Stimulated activated CD4-positive, alpha-beta T cell treated with anti-CD3 and anti-CD28 coated beads, Interleukin-2, amount 100 ng/mL, for 4 hours (primary cell): ENCODE measurements at regions not wholly inside any gene's neighbourhood (a gene's known extent, or its start where the extent isn't known, plus 50 kb on each side); places are given as distances from the start of the nearest gene placed in this dataset.

Source experiments
- DNase-seq: peaks from one replicate; pipeline ENCODE4 v3.0.0-alpha.2; 2020; ENCODE audit warnings: low read depth

- no peak for DNase-seq
These were observed 94.3 kb upstream of the PFN2 start for GRCh38 chr3:150064971-150065370.

GRCh38 chr3:150063237-150063636 is 92.5 kb upstream of the PFN2 start:
- no peak for DNase-seq

DNA sequence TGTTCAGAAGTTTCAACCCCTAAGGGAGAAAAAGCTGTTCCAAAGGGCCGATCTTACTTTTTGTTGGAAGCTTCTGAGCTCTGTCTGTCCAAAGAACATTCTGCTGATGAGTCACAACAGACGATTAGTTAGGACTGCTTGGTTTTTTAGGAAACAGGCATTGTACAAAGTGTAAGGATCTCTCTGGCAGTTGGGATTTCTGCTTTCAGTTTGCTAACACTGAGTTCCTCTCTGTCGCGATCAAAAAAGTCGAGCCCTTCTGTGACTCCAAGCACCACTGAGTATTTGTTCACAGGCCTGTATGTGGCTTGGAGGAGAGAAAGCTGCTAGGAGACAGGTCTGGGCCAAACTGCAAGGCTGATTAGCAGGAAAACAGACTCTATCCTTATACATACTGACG is 91.8 kb upstream of the PFN2 start:
- DNase-seq, result no peak

- DNase-seq, result no peak
These were observed 90.8 kb upstream of the PFN2 start for GRCh38 chr3:150061288-150062024.

DNA sequence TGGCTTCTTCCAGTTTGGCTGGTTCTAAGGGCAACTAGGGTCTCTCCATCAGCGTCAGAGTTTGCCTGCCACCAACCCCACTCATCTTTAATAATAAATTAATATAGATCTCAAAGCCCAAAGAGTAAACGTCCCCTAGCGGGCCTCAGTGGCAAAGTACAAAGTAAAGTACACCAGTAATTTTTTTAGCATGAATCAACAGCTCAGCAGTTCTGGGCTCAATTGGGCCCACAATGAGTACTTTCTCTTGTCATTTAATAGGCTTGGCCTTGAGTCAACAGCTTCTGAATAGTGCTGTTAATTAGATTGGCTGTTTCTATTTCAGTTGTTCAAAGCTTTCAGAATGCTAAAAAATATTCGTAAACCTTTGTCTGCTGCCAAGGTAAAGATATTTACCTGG is 89.0 kb upstream of the PFN2 start:
- DNase-seq, result no peak

DNA sequence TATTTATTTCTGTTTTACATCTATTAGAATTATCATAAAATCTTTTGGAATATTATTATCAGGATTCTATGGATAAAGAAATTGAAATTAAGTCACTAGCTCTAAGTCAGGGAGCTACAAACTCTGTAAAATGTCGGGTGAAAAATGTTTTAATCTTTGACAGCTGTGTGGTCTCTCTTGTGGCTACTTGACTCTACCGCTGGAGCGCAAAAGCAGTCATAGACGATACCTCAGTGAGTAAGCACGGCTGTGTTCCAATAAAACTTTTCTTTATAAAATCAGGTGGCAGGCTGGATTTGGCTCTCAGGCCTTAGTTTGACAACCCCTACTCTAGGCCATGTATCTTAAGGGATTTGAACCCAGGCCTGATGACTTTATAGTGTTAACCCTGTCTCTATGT is 88.5 kb upstream of the PFN2 start:
- DNase-seq, result no peak

DNA sequence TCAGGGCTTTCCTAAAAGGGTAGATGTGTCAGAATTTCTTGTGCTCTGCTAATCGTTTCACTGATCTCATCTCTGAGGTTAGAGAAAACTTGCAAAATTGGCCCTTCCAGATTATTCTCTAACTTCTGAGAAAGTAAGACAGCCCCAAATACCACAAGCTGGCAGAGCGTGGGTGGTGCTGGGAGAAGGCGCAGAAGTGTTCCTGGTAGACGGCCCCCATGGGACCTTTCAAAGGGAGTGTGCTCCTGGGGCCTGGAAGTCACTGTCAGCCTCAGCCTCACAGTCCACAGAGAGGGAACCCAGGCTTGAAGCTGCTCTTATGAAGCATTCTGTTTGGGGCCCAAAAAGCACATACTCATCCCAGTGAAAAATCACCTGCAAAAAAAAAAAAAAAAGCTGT is 86.5 kb upstream of the PFN2 start:
- no peak for DNase-seq

GRCh38 chr3:150055332-150055731 is 84.6 kb upstream of the PFN2 start:
- DNase-seq, result no peak

GRCh38 chr3:150054635-150055034 is 83.9 kb upstream of the PFN2 start:
- DNase-seq, result no peak

DNA sequence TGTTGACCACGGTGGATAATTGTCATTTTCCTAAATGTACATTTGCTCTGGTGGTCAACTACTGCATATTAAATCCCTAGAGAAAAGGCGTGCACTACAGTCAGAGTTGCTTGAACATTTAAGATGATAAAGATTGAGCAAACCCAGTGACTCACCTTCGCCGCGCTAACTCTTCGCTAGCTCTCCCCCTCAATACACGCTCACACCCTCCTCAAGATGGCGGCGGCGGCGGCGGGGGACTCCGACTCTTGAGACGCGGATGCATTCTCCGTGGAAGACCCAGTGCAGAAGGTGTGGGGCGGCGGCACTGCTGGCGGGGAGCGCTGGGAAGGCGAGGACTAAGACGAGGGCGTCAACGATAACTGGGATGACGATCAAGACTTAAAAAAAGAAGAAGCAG is 79.8 kb upstream of the PFN2 start:
- no peak for DNase-seq

DNA sequence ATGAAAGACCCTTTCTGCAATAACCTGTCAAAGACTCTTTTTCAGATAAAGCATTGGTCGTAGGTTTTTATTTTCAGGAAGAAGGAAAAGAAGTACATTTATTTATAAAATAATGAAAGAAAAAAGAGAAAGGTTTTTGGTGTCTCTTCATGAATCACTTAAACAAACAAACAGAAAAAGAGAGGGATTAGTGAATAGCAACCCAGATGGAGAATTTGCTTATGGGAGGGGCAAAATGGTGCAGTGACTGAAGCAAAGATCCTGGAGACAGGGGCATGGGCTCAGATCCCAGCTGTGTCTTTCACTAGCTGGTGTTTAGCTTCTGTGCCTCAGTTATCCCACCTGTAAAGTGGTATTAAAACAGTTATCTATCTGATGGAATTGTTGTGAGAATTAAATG is 78.6 kb upstream of the PFN2 start:
- no peak for DNase-seq

DNA sequence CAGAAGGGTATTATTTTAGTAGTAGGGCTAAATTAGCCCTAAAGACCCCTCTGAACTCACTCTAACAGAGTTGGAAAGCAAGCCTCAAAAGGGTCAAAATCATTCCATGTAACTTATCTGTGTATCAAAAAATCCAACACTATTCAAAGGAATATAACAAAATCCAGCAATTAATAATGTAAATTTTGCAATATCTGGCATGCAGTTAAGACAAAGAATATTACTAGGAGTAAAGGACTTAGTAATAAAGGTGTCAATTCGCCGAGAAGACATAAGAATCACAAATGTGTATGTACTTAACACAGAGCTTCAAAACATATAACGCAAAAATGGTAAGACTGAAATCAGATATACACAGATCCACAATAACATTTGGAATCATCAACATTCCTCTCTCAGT is 71.2 kb upstream of the PFN2 start:
- no peak for DNase-seq

- no peak for DNase-seq
These were observed 69.4 kb upstream of the PFN2 start for GRCh38 chr3:150040097-150040496.

DNA sequence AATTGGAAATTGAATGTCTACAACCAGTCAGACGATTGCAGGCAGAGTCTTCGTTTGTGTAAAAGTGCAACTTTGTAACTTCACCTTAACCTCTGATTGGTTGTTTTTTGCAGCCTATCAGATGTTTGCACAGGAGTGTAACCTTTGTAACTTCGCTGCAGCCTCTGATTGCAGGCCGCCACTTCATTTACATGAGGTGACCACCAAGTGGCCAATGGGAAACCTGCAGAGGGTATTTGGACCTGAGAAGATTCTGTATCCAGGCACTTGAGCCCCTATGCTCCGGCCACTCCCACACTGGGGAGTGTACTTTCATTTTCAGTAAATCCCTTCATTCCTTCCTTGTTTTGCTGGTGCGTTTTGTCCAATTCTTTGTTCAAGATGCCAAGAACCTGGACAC is 68.1 kb upstream of the PFN2 start:
- no peak for DNase-seq

DNA sequence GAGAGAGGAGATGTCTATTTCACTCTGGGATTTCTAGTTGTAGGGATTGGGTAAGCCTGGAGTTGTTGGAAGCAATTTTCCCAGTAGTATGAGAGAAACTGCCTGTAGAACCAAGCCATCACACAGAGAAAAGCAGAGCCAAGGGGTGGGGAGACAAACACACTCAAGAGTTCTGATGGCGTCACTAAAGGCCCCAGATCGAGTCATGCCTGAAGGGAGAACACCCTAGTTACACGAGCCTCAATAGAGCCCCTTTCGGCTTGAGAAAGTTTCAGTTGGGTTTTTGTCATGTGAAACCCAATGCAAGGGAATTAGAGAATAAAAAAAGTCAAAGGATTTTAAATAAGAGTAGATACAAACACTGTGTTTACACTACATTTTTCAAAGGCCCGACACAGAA is 66.1 kb upstream of the PFN2 start:
- DNase-seq, result no peak

DNA sequence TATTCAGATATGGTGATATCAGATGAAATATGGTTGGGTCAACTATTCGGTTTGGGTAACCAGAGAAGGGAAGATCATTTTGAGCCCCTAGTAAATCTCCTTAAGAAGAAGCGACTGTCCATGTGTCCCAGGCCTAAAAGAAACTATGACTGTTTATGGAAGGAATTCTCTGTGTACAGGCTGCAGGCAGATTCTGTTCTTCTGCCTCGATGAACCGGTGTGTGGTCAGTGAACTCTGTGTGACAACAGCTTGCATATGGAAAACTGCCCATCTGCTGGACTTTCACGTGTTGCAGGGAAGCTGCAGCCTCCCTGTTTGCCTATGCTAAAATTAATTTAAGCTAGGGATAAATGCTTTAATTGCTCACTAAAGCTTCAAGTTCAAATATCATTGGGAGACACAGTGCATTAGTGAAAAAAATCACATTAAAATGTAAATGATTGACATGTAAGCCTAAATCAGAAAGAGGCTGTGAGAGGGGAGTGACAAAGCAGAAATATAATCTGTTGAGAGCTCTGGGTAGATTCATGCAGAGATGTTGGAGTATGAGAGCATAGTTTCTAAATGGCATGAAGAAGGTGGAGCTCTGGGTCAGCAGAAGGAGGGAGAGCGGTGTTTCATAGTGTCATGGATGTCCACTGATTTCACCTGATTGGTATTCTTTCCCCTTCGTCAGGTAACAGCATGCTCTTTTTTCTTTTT is 65.4 kb upstream of the PFN2 start:
- DNase-seq, result no peak

GRCh38 chr3:150035301-150035779 is 64.6 kb upstream of the PFN2 start:
- no peak for DNase-seq

DNA sequence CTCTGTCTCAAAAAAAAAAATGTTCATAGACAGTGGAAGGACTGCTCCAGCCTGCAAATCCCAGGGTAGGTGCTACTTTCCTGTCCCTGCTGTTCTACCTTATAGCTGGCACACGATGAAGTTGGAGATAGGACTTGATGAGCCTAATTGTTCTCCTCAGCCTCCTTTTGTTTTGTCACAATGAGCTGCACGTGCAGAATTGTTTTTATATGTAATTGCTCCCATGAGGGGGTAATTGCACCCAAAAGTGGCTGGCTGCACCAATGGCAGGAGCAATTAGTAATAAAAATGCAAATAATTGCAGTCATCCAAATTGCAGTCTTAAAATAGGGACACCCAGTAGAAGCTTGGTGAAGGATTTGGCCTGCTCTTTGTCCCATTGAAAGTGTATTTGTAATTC is 63.0 kb upstream of the PFN2 start:
- DNase-seq, result no peak

GRCh38 chr3:150030841-150031240 is 60.1 kb upstream of the PFN2 start:
- DNase-seq, result no peak

GRCh38 chr3:150023239-150023636 is 52.5 kb upstream of the PFN2 start:
- DNase-seq, result no peak

GRCh38 chr3:150022381-150023238 is 51.9 kb upstream of the PFN2 start:
- no peak for DNase-seq

- no peak for DNase-seq
These were observed 49.8 kb upstream of the PFN2 start for GRCh38 chr3:150020527-150020926.
